ENCODE measurements at regions not wholly inside any gene's neighbourhood (a gene's known extent, or its start where the extent isn't known, plus 50 kb on each side); places are given as distances from the start of the nearest gene placed in this dataset.

DNA sequence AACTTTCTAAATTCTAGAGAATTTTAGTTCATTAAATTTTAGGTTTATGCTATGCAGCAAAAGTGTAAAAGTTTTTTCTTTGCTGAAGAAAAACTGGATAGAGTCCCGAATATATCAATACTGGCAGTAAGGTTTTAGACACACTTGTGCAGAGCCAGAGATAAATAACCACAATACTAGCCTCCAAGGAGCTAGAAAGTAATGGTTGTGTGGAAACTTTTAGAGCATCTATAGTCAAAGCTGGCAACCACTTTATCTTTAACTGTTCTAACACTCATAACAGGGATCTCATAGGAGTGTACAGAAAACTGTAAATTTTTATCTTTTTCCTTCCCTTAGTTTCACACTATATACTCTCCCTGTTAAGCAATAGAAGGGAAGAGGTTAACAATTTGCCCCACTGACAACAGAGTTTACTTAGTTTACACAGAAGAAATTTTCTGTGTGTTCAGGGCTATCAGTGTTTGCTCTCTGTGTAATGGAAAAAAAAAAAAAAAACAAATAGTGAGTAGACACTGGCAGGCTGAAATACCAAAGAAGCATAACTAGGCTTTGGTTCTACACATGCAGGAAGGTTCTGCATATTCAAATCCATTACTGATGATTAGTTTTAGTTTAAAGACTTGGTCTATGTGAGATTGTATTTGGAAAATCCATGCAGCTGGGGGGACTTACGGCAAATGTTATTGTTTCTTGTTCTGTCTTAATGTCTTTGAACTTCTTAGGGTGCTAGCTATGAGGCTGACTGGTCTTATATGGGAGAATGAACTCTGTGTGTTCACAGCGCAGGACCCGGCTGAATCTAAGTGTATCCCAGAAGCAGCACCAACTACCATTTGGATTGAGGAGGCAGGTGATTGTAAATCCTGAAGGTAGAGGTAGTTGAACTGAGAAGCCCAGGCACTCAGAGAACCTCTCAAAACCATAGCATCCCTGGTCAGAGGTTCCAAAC lies 187.6 kb downstream of the PCSK1 start:
- DNase-seq (ENCODE audit: low read depth in 2 of 2), result no peak

DNA sequence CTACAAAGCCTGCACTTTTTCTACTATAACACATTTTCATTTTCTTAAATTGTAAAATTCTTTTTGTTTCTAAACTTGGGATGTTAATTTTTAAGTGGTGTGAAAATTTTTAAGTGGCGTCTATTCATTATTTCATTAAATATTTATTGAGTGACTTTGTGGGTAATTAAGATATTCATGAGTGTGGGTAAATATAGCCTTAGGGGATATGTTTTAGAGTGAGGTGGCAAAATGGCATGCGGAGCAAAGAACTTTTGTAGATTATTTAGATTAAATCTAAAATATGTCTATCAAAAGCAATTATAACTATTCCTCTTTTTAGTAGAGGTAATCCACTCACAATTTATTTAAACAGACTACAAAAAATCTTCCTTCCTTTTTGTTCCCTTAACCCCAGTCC lies 188.4 kb downstream of the PCSK1 start:
- no peak for DNase-seq (ENCODE audit: low read depth in 2 of 2)

DNA sequence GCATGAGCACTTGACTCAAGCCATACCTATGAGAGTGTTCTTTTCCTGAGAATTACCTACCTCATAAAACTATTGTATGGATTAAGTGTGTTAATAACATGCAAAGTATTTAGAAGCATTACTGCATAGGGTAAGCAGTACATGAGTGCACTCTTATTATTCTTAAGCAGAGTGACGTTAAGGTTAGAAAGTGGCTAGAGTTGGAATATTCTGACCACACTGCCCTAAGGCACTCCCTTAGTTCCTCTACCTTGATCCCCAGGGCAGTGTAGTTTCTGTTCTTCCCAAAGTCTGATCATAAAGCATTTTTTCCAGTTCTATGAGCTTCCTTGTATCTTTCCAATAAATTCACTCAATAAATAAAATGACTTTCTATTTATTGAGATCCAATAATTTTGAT lies 189.2 kb downstream of the PCSK1 start:
- no peak for DNase-seq (ENCODE audit: low read depth in 2 of 2)

DNA sequence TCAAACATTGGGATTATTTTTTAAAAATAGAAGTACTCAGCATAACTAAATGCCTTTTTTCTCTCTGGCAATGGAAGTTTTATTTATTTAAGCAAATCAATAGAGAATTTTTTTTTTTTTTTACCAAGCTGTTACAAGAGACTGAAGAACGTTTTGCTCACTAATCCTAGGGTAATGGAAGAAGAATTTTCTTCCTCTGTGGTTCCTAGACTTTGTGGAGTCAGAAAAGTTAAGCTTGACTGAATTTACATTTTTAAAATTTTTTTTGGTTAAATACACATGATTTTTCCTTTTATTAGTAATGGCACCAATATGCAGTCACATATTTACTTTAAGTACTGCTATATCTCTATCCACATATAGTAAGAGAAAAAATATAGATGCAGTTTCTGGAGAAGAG lies 189.8 kb downstream of the PCSK1 start:
- DNase-seq (ENCODE audit: low read depth in 2 of 2), result no peak

DNA sequence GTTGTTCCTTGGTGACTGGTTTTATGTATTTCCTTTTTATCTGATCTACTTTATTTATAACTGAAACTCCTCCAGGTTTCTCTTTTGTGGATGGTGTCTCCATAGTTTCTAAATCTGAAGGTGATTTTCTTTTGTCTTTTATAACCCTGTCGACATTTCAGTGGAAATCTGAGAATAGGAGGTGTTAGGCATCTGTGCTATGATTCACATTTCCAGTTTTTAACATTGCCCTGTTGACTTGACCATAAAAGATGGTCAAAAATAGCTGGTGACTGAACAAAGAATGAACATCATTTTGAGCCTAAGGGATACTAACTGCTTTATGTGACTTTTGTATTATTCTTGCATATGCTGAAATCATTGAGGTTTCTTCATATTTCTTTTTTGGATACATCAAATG lies 190.5 kb downstream of the PCSK1 start:
- no peak for DNase-seq (ENCODE audit: low read depth in 2 of 2)

DNA sequence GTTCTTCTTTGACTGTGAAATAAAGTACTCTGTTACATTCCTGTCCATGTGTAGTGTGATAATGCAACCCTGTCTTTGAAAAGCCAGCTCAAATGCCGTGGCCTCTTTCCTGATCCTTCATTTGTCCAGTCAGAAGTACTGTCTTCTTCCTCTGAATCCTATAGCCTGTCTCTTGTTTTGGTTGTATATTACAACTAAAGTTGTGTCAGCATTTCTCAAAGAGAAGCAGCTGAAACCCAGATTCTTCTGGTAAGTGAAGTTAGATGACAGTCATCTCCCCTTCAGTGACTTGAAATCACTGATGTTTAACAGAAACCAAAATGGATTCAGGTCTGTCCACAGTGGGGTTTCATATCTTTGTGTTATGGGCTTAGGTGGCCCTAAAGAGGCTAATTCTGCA lies 196.2 kb downstream of the PCSK1 start:
- no peak for DNase-seq (ENCODE audit: low read depth in 2 of 2)

DNA sequence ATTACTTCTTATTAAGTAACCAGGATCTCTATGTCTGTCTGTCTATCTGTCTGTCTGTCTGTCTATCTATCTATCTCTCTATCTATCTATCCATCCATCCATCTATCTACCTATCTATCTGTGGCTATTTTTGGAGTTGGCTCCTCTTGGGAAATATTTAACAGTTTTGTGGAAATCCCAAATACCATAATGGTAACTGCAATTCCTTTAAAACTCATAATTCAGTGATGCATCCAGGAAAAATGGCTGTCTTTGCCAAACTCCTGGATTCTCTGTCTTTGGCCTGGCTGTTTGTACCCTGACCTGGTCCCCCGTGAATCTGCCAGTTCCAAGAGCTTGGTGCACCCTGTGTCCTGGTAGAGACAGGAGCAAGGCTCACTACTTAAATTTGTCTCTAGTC lies 197.0 kb downstream of the PCSK1 start:
- no peak for DNase-seq (ENCODE audit: low read depth in 2 of 2)

DNA sequence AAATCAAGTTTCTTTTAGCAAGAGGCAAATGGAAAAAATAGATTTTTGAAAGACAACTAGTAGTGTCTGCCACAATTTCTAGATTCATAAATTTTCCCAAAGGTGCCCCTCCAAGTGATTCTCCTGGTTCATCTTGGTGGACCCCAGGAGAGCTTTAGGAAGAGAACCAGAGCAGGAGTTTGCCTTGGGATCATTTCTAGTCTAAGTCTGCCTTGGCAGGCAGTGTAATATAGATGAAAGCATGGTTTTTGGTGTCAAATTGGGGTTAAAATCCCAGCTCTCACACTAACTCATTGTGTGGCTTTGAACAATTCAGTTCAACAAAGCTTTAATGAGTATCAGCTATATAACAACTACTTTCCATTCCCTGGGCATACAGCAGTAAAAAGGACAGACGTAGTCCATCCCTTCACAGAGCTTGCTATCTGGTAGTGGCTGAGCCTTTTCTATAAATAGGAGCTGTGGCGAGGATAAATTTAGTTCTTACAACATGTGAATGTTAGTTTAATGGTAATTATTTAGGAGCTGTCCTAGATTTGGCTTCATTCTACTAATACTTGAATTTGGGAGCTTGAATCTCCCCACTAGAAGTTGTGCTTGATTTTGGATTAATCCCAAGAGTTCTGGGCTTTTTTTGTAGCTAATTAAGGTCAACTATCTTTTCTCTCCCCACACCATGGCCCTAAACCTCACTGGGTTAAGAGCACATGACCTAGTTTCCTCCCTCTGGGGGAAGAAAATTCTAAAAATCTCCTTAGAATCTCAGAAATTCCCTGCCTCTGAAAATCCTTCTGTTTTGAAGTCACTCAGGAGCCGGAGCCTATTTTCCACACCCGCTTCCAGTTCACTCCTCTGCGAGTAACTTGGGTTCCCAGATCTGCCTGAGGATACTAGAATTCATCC lies 197.8 kb downstream of the PCSK1 start:
- no peak for DNase-seq (ENCODE audit: low read depth in 2 of 2)

DNA sequence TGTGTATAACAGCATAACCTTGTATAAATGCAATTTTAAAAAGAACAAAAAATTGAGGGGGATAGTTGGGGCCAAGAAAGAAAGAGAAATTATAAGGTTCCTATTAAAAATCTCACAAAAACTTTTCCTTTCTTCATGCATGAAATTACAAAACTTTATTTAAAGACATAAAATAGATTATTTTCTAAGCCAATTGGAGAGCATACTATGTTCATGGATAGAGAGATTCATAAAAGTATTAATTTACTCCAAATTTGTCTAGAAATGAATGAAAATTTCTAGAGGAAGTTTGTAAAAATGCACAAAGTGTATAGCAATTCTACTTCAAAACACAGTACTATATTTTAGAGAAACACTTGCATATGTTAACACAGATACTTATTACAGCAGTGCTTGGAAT lies 200.4 kb downstream of the PCSK1 start:
- no peak for DNase-seq (ENCODE audit: low read depth in 2 of 2)

DNA sequence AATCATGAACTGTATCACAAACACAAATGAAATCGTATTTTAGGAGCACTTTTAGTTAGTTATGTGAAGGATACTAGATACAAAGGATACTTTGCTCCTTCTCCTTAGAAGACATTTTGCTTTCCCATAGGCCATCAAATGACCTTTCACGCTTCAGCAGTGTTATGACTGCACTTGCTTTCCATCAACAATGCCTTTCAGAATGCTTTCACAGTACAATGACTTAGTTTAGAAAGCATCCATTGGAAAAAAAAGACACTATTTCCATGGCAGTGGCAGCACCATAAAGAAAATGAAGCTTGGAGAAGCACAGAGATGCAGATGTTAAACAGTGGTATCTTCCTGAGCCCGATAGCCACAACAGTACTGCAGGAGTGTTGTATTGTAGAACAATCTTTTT lies 203.9 kb downstream of the PCSK1 start:
- no peak for DNase-seq (ENCODE audit: low read depth in 2 of 2)

DNA sequence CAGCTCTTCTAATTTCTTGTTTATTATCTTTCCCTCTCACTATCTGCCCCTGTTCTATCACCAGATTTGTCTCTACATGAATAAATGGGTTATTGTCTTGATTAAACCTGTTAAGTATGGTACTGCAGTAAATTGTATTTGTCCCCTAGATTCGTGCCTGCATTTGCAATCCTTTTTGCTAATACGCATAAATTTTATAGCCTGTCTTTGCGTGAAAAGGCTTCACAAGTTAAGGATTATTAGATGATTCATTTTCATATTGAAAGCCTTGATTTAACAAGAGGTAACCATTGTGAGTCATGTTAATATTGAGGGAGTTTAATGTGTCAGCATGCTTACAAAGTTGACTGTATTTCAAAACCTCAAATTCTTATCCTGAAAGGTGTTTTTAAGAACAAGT lies 204.6 kb downstream of the PCSK1 start:
- DNase-seq (ENCODE audit: low read depth in 2 of 2), result no peak

DNA sequence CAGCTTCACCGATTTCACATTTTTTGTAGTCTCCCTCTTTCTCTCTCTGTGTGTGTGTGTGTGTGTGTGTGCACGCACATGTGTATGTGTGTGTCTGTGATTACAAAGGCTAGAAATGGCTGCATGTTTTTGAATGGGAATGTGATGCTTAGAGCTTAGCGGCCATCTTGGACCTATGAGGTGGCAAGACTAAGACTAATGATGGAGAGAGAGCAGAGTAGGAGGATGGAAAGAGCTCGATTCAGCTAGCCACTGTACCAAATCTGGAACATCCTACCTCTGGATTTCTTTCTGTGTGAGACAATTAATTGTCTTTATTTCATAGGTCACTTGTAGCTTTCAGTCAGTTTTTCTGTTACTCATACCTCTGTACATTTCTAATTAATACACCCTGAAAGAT lies 205.1 kb downstream of the PCSK1 start:
- no peak for DNase-seq (ENCODE audit: low read depth in 2 of 2)

DNA sequence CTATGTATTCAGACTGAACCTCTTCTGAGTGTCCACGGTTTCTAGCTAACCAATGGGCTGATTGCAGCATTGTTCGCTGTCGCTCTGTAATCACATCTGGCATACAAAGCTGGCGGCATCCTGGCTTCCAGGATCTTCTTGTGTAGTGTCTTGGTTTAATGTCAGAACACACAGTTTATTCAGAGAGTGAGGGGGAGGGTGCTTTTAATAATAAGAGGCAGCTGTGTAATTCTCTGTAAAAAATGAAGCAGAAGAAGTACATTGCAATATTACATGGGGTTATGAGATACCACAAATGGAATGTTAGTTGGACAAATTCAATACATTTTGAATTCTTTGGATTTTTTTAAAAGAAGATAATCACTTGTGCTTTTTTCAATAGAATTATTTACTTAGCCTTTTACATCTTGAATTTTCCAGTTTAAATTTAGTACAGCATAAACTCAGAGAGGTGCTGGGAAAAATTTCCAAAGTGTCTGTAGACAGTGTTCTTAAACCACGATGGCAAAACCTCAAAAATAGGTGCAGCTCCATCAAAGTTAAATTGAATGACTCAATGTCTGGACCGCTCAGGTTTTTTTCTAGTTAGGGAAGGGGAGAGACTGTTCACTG lies 206.0 kb downstream of the PCSK1 start:
- DNase-seq (ENCODE audit: low read depth in 2 of 2), result no peak

DNA sequence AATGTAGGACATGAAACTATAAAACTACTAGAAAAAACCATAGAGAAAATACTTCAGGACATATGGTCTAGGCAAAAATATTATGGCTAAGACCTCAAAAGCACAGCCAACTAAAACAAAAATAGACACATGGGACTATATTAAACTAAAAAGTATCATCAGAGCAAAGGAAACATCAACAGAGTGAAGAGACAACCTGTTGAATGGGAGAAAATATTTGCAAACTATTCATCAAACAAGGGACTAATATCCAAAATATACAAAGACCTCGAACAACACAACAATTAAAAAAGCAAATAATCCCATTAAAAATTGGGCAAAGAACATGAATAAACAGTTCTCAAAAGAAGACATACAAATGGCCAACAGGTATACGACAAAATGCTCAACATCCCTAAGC lies 210.9 kb downstream of the PCSK1 start:
- no peak for DNase-seq (ENCODE audit: low read depth in 2 of 2)

DNA sequence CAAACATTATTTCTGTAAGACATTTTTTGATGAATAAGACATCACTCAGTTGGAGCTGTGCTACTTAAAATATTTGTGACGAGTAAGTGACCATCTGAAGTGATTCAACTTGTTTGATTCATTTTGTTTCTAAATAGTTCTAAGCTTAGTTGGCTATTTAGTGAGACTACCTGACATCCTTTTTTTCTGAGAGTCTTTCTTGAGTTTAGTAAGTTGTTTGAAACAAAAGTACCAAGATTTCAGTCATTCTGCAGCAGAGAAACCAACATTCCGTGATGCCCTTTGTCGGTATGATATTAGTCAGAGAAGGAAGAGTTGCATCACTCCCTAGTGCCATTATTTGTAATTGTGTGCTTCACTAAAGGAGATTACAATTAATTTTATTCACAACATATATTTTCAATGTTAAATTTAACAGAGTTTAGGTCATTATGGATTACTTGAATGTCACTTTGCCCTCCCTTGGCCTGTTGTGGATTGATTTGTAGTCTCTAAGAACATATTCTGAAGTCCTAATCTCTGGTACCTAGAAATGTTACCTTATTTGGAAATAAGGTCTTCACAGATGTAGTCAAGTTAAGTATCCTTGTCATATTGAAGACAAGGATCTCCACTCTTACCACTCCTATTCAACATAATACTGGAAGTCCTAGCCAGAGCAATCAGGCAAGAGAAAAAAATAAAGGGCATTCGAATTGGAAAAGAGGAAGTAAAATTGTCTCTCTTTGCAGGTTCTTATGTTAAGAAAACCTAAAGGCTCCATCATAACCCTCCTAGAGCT lies 212.2 kb downstream of the PCSK1 start:
- DNase-seq (ENCODE audit: low read depth in 2 of 2), result no peak

DNA sequence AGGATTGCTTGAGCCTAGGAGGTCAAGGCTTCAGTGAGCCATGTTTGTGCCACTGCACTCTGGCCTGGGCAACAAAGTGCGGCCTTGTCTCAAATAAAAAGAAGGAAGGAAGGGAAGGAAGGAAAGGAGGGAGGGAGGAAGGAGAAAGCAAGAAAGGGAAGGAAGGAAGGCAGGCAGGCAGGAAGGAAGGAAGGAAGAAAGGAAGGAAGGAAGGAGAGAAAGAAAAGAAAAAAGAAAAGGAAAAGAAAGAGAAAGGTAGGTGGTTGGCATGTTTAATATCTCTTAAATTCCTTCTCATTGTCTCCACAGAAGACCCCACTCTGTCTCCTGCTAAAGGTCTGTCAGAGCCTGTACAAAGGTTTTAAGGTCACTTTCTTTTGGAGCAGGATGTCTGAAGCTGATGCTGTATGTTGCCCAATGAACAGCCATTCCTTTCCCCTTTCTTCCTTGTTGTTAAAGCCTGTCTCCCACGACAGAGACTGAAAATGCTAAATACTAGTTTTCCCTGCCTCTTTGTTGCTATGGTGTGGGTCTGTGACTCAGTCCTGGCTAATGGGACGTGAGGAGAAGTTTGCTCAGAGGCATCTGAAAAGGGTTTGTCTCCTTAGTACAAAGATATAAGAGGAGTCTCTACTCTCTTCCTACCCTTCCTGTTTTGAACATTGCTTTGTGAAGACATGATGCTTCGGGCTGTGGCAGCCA lies 213.3 kb downstream of the PCSK1 start:
- no peak for DNase-seq (ENCODE audit: low read depth in 2 of 2)

DNA sequence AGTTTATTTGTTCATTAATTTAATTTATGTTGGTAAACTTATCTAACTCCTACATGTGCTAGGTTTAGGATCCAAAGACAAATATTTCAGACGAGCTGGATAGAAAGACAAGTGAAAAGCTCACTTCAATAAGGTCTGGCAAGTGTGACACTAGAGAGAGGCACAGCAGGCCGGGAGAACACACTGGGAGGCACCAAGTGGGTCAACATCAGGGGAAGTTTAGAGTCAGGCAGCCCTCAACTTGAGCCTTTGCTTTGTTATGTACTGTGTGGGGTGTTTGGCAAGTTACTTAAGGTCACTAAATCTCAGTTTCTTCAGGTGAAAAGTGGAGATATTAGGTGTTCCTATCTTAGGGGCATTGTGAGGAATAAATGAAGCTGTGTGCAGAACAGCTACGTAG lies 214.4 kb downstream of the PCSK1 start:
- no peak for DNase-seq (ENCODE audit: low read depth in 2 of 2)

DNA sequence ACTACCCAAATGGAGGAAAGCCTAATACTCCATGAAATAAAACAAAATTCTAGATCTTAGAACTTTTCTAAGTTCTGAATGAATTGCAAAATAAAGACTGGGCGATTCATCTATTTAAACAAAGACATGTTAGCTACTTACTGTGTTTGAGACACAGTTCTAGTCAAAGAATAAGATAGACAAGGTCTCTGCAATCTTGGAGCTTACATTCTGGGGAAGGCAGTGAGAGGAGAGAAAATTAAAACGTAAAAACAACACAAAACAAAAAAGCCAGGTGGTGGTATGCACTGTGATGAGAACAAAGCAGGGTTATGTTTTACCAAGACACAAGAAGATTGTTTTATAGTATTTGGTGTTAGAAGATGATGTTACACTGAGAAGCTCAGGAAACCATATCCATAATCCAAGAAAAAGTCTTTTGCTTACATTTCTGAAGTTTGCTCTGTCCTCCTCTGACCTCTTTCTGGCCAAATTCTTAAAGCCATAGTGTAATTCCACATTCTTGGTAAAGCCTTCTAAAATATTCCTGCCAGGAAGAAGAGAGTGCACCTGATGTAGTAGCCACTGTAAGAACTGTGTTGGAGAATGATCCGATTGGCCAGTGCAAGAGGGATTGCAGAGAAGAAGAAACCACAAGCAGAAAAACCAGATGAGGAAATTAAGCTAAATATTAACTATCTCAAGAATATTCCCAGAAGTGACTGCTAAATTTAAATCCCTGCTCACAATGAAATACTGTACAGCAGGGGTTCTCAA lies 218.4 kb downstream of the PCSK1 start:
- no peak for DNase-seq (ENCODE audit: low read depth in 2 of 2)

DNA sequence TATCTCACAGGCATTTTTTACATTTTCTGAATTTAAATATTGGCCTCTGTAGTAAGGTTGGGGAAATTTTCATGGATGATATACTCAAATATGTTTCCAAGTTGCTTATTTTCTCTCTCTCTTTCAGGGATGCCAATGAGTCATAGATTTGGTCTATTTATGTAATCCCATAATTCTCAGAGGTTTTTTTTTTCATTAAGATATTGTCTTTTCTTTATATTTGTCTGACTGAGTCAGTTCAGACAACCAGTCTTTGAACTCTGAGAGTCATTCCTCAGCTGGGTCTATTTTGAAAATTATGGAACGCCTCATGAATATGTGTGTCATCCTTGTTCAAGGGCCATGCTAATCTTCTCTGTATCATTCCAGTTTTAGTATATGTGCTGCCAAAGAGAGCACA lies 223.2 kb downstream of the PCSK1 start:
- no peak for DNase-seq (ENCODE audit: low read depth in 2 of 2)

DNA sequence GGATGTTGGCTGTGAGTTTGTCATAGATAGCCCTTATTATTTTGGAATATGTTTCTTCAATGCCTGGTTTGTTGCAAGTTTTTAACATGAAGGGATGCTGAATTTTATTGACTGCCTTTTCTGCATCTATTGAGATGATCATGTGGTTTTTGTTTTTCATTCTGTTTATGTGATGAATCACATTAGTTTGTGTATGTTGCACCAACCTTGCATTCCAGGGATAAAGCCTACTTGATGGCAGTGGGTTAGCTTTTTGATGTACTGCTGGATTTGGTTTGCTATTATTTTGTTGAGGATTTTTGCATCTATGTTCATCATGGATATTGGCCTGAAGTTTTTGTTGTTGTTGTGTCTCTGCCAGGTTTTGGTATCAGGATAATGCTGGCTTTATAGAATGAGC lies 225.6 kb downstream of the PCSK1 start:
- DNase-seq (ENCODE audit: low read depth in 2 of 2), result no peak

Data from activated CD8-positive, alpha-beta memory T cell treated with anti-CD3 and anti-CD28 coated beads for 4 hours (primary cell).